H1 (cell line): ENCODE measurements at regions not wholly inside any gene's neighbourhood (a gene's known extent, or its start where the extent isn't known, plus 50 kb on each side); places are given as distances from the start of the nearest gene placed in this dataset.

Source experiments
- CTCF ChIA-PET: fragments of 300-600 bp; sonication (Branson Sonifier 250); formaldehyde crosslinking; loops from one replicate; lab custom pipeline; 2021; ENCODE audit not compliant: partially characterized antibody; lab: Charles Lee
- POLR2A ChIA-PET: fragments of 300-600 bp; sonication (Branson Sonifier 250); formaldehyde crosslinking; loops from one replicate; lab custom pipeline; 2021; ENCODE audit warnings: inconsistent platforms; ENCODE audit not compliant: partially characterized antibody; lab: Charles Lee
- DNase-seq, 2 experiments: peaks; one replicate each; pipeline versions ENCODE4 v3.0.0 to v3.0.0-alpha.2; 2010 to 2022; ENCODE audit warnings: low spot score in 2 of 2, low read depth in 1 of 2, mixed read lengths in 1 of 2
- FAIRE-seq: peaks from 2 replicates; lab custom pipeline; 2011; peaks lifted over from hg19 to GRCh38; lab: Jason Lieb, UNC
- H2AFZ ChIP-seq: 2 replicates; pipeline ENCODE4 v1.8.1; 2012; ENCODE audit warnings: low read length, inconsistent platforms
- H2AK5ac ChIP-seq: 2 replicates; pipeline ENCODE4 v1.6.1; 2013; ENCODE audit warnings: low read depth, low read length
- H2BK120ac ChIP-seq: replicated peaks from 2 replicates; pipeline ENCODE3; 2013; ENCODE audit warnings: low read depth, low read length, inconsistent platforms
- H2BK12ac ChIP-seq: 2 replicates; pipeline ENCODE4 v1.6.1; 2013; ENCODE audit warnings: low read depth, low read length
- H2BK15ac ChIP-seq: 2 replicates; pipeline ENCODE4 v1.6.1; 2013; ENCODE audit warnings: low read length
- H2BK20ac ChIP-seq: 2 replicates; pipeline ENCODE4 v1.6.1; 2013; ENCODE audit warnings: low read length
- H2BK5ac ChIP-seq: 2 replicates; pipeline ENCODE4 v1.6.1; 2013; ENCODE audit warnings: low read depth, low read length
- H3K14ac ChIP-seq: 2 replicates; pipeline ENCODE4 v1.6.1; 2013; ENCODE audit warnings: inconsistent platforms; ENCODE audit not compliant: insufficient read length
- H3K18ac ChIP-seq: 2 replicates; pipeline ENCODE4 v1.6.1; 2013; ENCODE audit warnings: low read length; ENCODE audit errors: extremely low read depth
- H3K23ac ChIP-seq: 2 replicates; pipeline ENCODE4 v1.6.1; 2013; ENCODE audit warnings: inconsistent platforms; ENCODE audit not compliant: insufficient read length
- H3K23me2 ChIP-seq: 2 replicates; pipeline ENCODE4 v1.6.1; 2013; ENCODE audit warnings: low read depth, low read length
- H3K27ac ChIP-seq: 2 replicates; pipeline ENCODE4 v1.6.1; 2011; ENCODE audit warnings: low read depth, low read length, inconsistent platforms
- H3K27me3 ChIP-seq, 4 experiments: replicated peaks in 1 of 4; 1 replicate in 1 of 4; 2 replicates in 3 of 4; pipeline versions ENCODE4 v1.6.1 to v1.8.1; 2011 to 2013; ENCODE audit warnings: low read length in 3 of 4, mild to moderate bottlenecking in 3 of 4, inconsistent platforms in 2 of 4, mixed read lengths in 2 of 4, moderate library complexity in 1 of 4; ENCODE audit not compliant: control insufficient read depth in 3 of 4, insufficient read depth in 3 of 4; ENCODE audit errors: extremely low read depth in 1 of 4
- H3K36me3 ChIP-seq, 4 experiments: 2 replicates each; pipeline versions ENCODE4 v1.6.1 to v1.8.1; 2011 to 2013; ENCODE audit warnings: mild to moderate bottlenecking in 4 of 4, low read length in 3 of 4, moderate library complexity in 2 of 4, control low read depth in 1 of 4, inconsistent platforms in 1 of 4; ENCODE audit not compliant: insufficient read depth in 4 of 4, control insufficient read depth in 2 of 4
- H3K4ac ChIP-seq: replicated peaks from 2 replicates; pipeline ENCODE3; 2013; ENCODE audit warnings: low read length, low read depth, mixed read lengths, inconsistent platforms; ENCODE audit not compliant: insufficient read length
- H3K4me1 ChIP-seq, 4 experiments: replicated peaks in 1 of 4; 1 replicate in 1 of 4; 2 replicates in 3 of 4; pipeline versions ENCODE4 v1.6.1 to v1.8.1; 2011 to 2013; ENCODE audit warnings: low read length in 3 of 4, inconsistent platforms in 2 of 4, mixed read lengths in 1 of 4; ENCODE audit not compliant: insufficient read depth in 4 of 4, control insufficient read depth in 3 of 4
- H3K4me2 ChIP-seq, 2 experiments: 2 replicates each; pipeline versions ENCODE4 v1.6.1 to v1.8.1; 2011 to 2013; ENCODE audit warnings: low read depth in 2 of 2, low read length in 2 of 2, control low read depth in 1 of 2, inconsistent platforms in 1 of 2, mild to moderate bottlenecking in 1 of 2; ENCODE audit not compliant: insufficient read depth in 1 of 2
- H3K4me3 ChIP-seq, 4 experiments: fragments of 200-600, 300-600 bp in 1 of 4; sonication (generic), shearing (Covaris generic), sonication (Bioruptor Twin) in 1 of 4; 2 replicates each; pipeline versions ENCODE4 v1.5.1 to v1.8.1; 2011 to 2016; ENCODE audit warnings: low read length in 4 of 4, low read depth in 3 of 4, control low read depth in 2 of 4, inconsistent platforms in 2 of 4, mild to moderate bottlenecking in 2 of 4, mixed read lengths in 1 of 4, moderate library complexity in 1 of 4; ENCODE audit not compliant: insufficient read depth in 2 of 4; ENCODE audit errors: extremely low read depth in 1 of 4
- H3K56ac ChIP-seq: replicated peaks from 2 replicates; pipeline ENCODE3; 2013; ENCODE audit warnings: low read depth, mild to moderate bottlenecking, mixed read lengths, low read length, inconsistent platforms; ENCODE audit not compliant: insufficient read length
- H3K79me1 ChIP-seq: 2 replicates; pipeline ENCODE4 v1.6.1; 2013; ENCODE audit warnings: low read depth, low read length, control low read depth
- H3K79me2 ChIP-seq, 2 experiments: 2 replicates each; pipeline versions ENCODE4 v1.6.1 to v1.8.1; 2012 to 2013; ENCODE audit warnings: low read length in 2 of 2, mild to moderate bottlenecking in 2 of 2, inconsistent platforms in 1 of 2; ENCODE audit not compliant: insufficient read depth in 2 of 2, control insufficient read depth in 1 of 2
- H3K9ac ChIP-seq, 4 experiments: replicated peaks in 1 of 4; 1 replicate in 1 of 4; 2 replicates in 3 of 4; pipeline versions ENCODE4 v1.6.1 to v1.8.1; 2011 to 2013; ENCODE audit warnings: low read depth in 3 of 4, low read length in 3 of 4, control low read depth in 2 of 4, mild to moderate bottlenecking in 2 of 4, moderate library complexity in 2 of 4, inconsistent platforms in 1 of 4; ENCODE audit errors: extremely low read depth in 1 of 4
- H3K9me3 ChIP-seq, 2 experiments: 2 replicates each; pipeline versions ENCODE4 v1.6.1 to v1.8.1; 2012 to 2013; ENCODE audit warnings: mild to moderate bottlenecking in 2 of 2, moderate library complexity in 2 of 2, control low read depth in 1 of 2, inconsistent platforms in 1 of 2, low read depth in 1 of 2, low read length in 1 of 2, mixed read lengths in 1 of 2; ENCODE audit not compliant: insufficient read depth in 2 of 2
- H4K20me1 ChIP-seq, 2 experiments: replicated peaks in 1 of 2; 2 replicates each; pipeline versions ENCODE3 to v1.8.1; 2011 to 2013; ENCODE audit warnings: inconsistent platforms in 2 of 2, low read length in 2 of 2, mild to moderate bottlenecking in 1 of 2; ENCODE audit not compliant: insufficient read depth in 2 of 2, control insufficient read depth in 1 of 2
- H4K5ac ChIP-seq: 2 replicates; pipeline ENCODE4 v1.6.1; 2013; ENCODE audit warnings: low read length, low read depth, mixed read lengths, inconsistent platforms; ENCODE audit not compliant: insufficient read length
- H4K8ac ChIP-seq: 2 replicates; pipeline ENCODE4 v1.8.0; 2013; ENCODE audit warnings: mild to moderate bottlenecking, moderate library complexity, low read length, inconsistent platforms; ENCODE audit not compliant: insufficient read depth; ENCODE audit errors: extremely low read depth
- H4K91ac ChIP-seq: replicated peaks from 2 replicates; pipeline ENCODE3; 2013; ENCODE audit warnings: low read length, mixed read lengths, inconsistent platforms; ENCODE audit not compliant: insufficient read length
- ASH2L ChIP-seq: fragments of 200-600, 300-600 bp; sonication (generic); IDR thresholded peaks from one replicate; pipeline ENCODE4 v1.7.1; 2017; ENCODE audit warnings: low read length
- BACH1 ChIP-seq: IDR thresholded peaks from 2 replicates; pipeline ENCODE4 v1.6.1; 2012; ENCODE audit warnings: low read length, improper control_type of control experiment
- BRCA1 ChIP-seq: IDR thresholded peaks from 2 replicates; pipeline ENCODE4 v1.6.1; 2012; ENCODE audit warnings: low read depth, low read length, improper control_type of control experiment
- CBX5 ChIP-seq: fragments of 300-800, 300-1000 bp; sonication (generic); IDR thresholded peaks from 2 replicates; pipeline ENCODE4 v1.7.1; 2016; ENCODE audit warnings: antibody characterized with exemption, low read length, low read depth
- CEBPB ChIP-seq: IDR thresholded peaks from 2 replicates; pipeline ENCODE4 v1.6.1; 2012; ENCODE audit warnings: low read depth, low read length
- EGR1 ChIP-seq: IDR thresholded peaks from 2 replicates; pipeline ENCODE4 v1.6.1; 2011; ENCODE audit warnings: low read depth, low read length, borderline replicate concordance
- EZH2 ChIP-seq: fragments of 200-600 bp; sonication (generic); IDR thresholded peaks from 2 replicates; pipeline ENCODE4 v1.7.1; 2012; ENCODE audit warnings: low read depth, mild to moderate bottlenecking, moderate library complexity, low read length, inconsistent platforms; ENCODE audit not compliant: severe bottlenecking
- GABPA ChIP-seq: IDR thresholded peaks from 2 replicates; pipeline ENCODE4 v1.6.1; 2011; ENCODE audit warnings: mild to moderate bottlenecking, low read length, moderate library complexity, borderline replicate concordance; ENCODE audit not compliant: insufficient read depth
- JUN ChIP-seq: IDR thresholded peaks from 2 replicates; pipeline ENCODE4 v1.6.1; 2011; ENCODE audit warnings: low read depth, mild to moderate bottlenecking, improper control_type of control experiment, low read length
- KDM5A ChIP-seq: fragments of 200-600 bp; IDR thresholded peaks from 2 replicates; pipeline ENCODE4 v1.7.1; 2012; ENCODE audit warnings: mild to moderate bottlenecking, low read length, inconsistent platforms, mixed read lengths
- WGBS, 2 experiments: shearing (Covaris generic) in 1 of 2; methylation state at CpG; one replicate each; pipeline versions ENCODE4 v1.1.6 to v1.1.7; 2013 to 2015; ENCODE audit warnings: low lambda C conversion rate in 2 of 2, mixed read lengths in 2 of 2, inconsistent platforms in 1 of 2, low coverage in 1 of 2, missing lambda C conversion rate in 1 of 2; ENCODE audit not compliant: insufficient replicate concordance in 2 of 2, insufficient coverage in 1 of 2, insufficient read length in 1 of 2; ENCODE audit errors: extremely low coverage in 1 of 2, missing lambda C conversion rate in 1 of 2; 5-methylcytosine and 5-hydroxymethylcytosine counted together

GRCh38 chr11:70625051-70625450 lies 226.7 kb downstream of the CTTN start:
- H2AK5ac ChIP-seq = no peak overlapping the region
- no peaks in the 10 kb centered on the region; the same call in none of the 2 replicates for H3K79me1 ChIP-seq
- H4K20me1 ChIP-seq = peaks cover 3 to 9% of the 10 kb centered on the region in 2 experiments
- 0 out of 4 replicates have a peak, but pooled peaks cover 0 to 5% of the 10 kb centered on the region in 2 experiments for H3K9me3 ChIP-seq
- DNase-seq = no peak
- H3K56ac ChIP-seq = no peak overlapping the region
- no peak overlapping the region for H3K4me2 ChIP-seq
- H3K14ac ChIP-seq = no peak overlapping the region
- H2AFZ ChIP-seq = no peak overlapping the region
- H2BK12ac ChIP-seq = no peak overlapping the region
- H3K36me3 ChIP-seq = no peaks in the 10 kb centered on the region
- H3K27ac ChIP-seq = no peak overlapping the region
- no peak overlapping the region for H4K91ac ChIP-seq
- no peak for TF ChIP-seq KDM5A
- no peak for TF ChIP-seq CBX5
- TF ChIP-seq EGR1 = no peak
- TF ChIP-seq GABPA = no peak
- TF ChIP-seq CEBPB = no peak
- no peak for TF ChIP-seq BRCA1
- TF ChIP-seq JUN = no peak
- no peak for TF ChIP-seq ASH2L
- no peak for TF ChIP-seq BACH1
- no peak for TF ChIP-seq EZH2
- TF ChIP-seq, all 59 proteins: peak for 0
- H3K79me2 ChIP-seq = peaks cover 0 to 12% of the 10 kb centered on the region in 2 experiments; a peak in 2 of 4 replicates
- ChIA-PET POLR2A (no interaction called here), CTCF (no interaction called here)
- H3K18ac ChIP-seq = no peak overlapping the region
- H3K4me1 ChIP-seq = peaks cover 0 to 4% (median 1%) of the 10 kb centered on the region in 4 experiments; a peak in 1 of 7 replicates
- no peak overlapping the region for H2BK120ac ChIP-seq
- no peaks in the 10 kb centered on the region for H3K23me2 ChIP-seq
- no peak overlapping the region for H2BK20ac ChIP-seq
- H3K23ac ChIP-seq = no peak overlapping the region
- H2BK15ac ChIP-seq = no peak overlapping the region
- no peak overlapping the region for H4K5ac ChIP-seq
- no peak overlapping the region for H3K9ac ChIP-seq
- H4K8ac ChIP-seq = peak overlapping the region; percentile 57; the same call in 1 of the 2 replicates
- H3K4ac ChIP-seq = no peak overlapping the region
- H3K27me3 ChIP-seq = no peaks in the 10 kb centered on the region
- H3K4me3 ChIP-seq = no peak overlapping the region
- FAIRE-seq = no peak
- H2BK5ac ChIP-seq = no peak overlapping the region
- WGBS, 2 experiments = 83% methylated on average over 7 of the region's 7 CpGs; no CpG with 5 or more reads in 1 of the 2 experiments
